ENCODE measurements at regions not wholly inside any gene's neighbourhood (a gene's known extent, or its start where the extent isn't known, plus 50 kb on each side); places are given as distances from the start of the nearest gene placed in this dataset.
"Not testable (repeated sequence)": the region's sequence is repeated elsewhere in the genome, so short reads cannot be mapped to it uniquely, and the experiment has no call there.

- no peak overlapping the region for H3K4me3 ChIP-seq
- no peaks in the 10 kb centered on the region for H3K4me1 ChIP-seq (ENCODE audit: insufficient read depth)
- H3K4me2 ChIP-seq = no peak overlapping the region
- no peak overlapping the region for H2AFZ ChIP-seq
- no peak for DNase-seq (ENCODE audit: low spot score)
- TF ChIP-seq JUNB (IDR thresholded peaks at IDR 0.05; ENCODE audit: unreplicated experiment) (no peak), NANOG (IDR thresholded peaks at IDR 0.05; ENCODE audit: borderline replicate concordance) (no peak), CREB1 (CRISPR knock-in tag; IDR thresholded peaks at IDR 0.05; ENCODE audit: low read depth) (no peak), REST (IDR thresholded peaks at IDR 0.05; ENCODE audit: unreplicated experiment) (no peak)
- no peaks in the 10 kb centered on the region for H3K79me2 ChIP-seq (replicated peaks; ENCODE audit: insufficient read depth)
- no peaks in the 10 kb centered on the region for H3K27me3 ChIP-seq (ENCODE audit: insufficient read depth)
- no peaks in the 10 kb centered on the region for H3K9me2 ChIP-seq (ENCODE audit: insufficient read depth)
- Mint-ChIP-seq H3K27me3 (ENCODE audit: insufficient read depth, low read depth, poor library complexity) (no peaks in the 10 kb centered on the region), H3K9me3 (peaks cover 3% of the 10 kb centered on the region; the same call in 1 of the 3 replicates), H3K36me3 (ENCODE audit: low read depth) (no peaks in the 10 kb centered on the region), H3K4me1 (no peaks in the 10 kb centered on the region; the same call in 2 of the 3 replicates), H3K4me3 (no peak overlapping the region), H3K27ac (no peak overlapping the region)
- no peaks in the 10 kb centered on the region for H4K20me1 ChIP-seq (replicated peaks; ENCODE audit: insufficient read depth)
- H3K36me3 ChIP-seq (ENCODE audit: insufficient read depth) = no peaks in the 10 kb centered on the region
- no peak overlapping the region for H3K27ac ChIP-seq (ENCODE audit: low read depth)
- no peaks in the 10 kb centered on the region for H3F3A ChIP-seq (replicated peaks; ENCODE audit: low read depth)
- ATAC-seq = no peak
These were observed 205.9 kb upstream of the FAM47A start for GRCh38 chrX:34338046-34338445.

GRCh38 chrX:34335376-34335775 lies 203.3 kb upstream of the FAM47A start:
- not testable (repeated sequence) for ATAC-seq; H3F3A ChIP-seq (replicated peaks; ENCODE audit: low read depth); H3K36me3 ChIP-seq (ENCODE audit: insufficient read depth); H3K27ac ChIP-seq (ENCODE audit: low read depth); H3K79me2 ChIP-seq (replicated peaks; ENCODE audit: insufficient read depth); H3K4me3 ChIP-seq; H3K9me3 Mint-ChIP-seq; H3K4me1 ChIP-seq (ENCODE audit: insufficient read depth); H3K9me2 ChIP-seq (ENCODE audit: insufficient read depth); H4K20me1 ChIP-seq (replicated peaks; ENCODE audit: insufficient read depth); H3K36me3 Mint-ChIP-seq (ENCODE audit: low read depth); H3K27me3 ChIP-seq (ENCODE audit: insufficient read depth); H2AFZ ChIP-seq; H3K4me3 Mint-ChIP-seq; H3K4me1 Mint-ChIP-seq; DNase-seq (ENCODE audit: low spot score); H3K27ac Mint-ChIP-seq; H3K4me2 ChIP-seq; H3K27me3 Mint-ChIP-seq (ENCODE audit: insufficient read depth, low read depth, poor library complexity)

GRCh38 chrX:34332334-34332733 lies 200.2 kb upstream of the FAM47A start:
- no peak overlapping the region for H3K4me3 Mint-ChIP-seq

More at GRCh38 chrX:34332334-34332733, 200.2 kb upstream of the FAM47A start:
- H3K36me3 Mint-ChIP-seq (ENCODE audit: low read depth) = no peaks in the 10 kb centered on the region
- Histone ChIP-seq H3K4me3 (no peak overlapping the region), H3K4me1 (ENCODE audit: insufficient read depth) (no peaks in the 10 kb centered on the region), H3K36me3 (ENCODE audit: insufficient read depth) (no peaks in the 10 kb centered on the region), H3K9me2 (ENCODE audit: insufficient read depth) (no peaks in the 10 kb centered on the region), H3K4me2 (no peak overlapping the region), H4K20me1 (replicated peaks; ENCODE audit: insufficient read depth) (no peaks in the 10 kb centered on the region; the same call in 1 of the 2 replicates), H3K27ac (ENCODE audit: low read depth) (no peak overlapping the region), H3K79me2 (replicated peaks; ENCODE audit: insufficient read depth) (no peaks in the 10 kb centered on the region), H3F3A (replicated peaks; ENCODE audit: low read depth) (no peaks in the 10 kb centered on the region), H3K27me3 (ENCODE audit: insufficient read depth) (no peaks in the 10 kb centered on the region), H2AFZ (no peak overlapping the region)
- H3K9me3 Mint-ChIP-seq = 0 out of 3 replicates have a peak, but pooled peaks cover under 1% of the 10 kb centered on the region
- TF ChIP-seq ETS1 (IDR thresholded peaks at IDR 0.05) (no peak), CTCF (conservative IDR thresholded peaks at IDR 0.05; ENCODE audit: low read depth in 2 of 2) (peak; percentile 48 to 63)
- no peak overlapping the region for H3K27ac Mint-ChIP-seq
- no peaks in the 10 kb centered on the region for H3K27me3 Mint-ChIP-seq (ENCODE audit: insufficient read depth, low read depth, poor library complexity)
- DNase-seq (ENCODE audit: low spot score) (peak; percentile 40), ATAC-seq (peak; percentile 63)
- no peaks in the 10 kb centered on the region for H3K4me1 Mint-ChIP-seq

All from GM23338 (cell line).